K562 (cell line): ENCODE measurements at regions not wholly inside any gene's neighbourhood (a gene's known extent, or its start where the extent isn't known, plus 50 kb on each side); places are given as distances from the start of the nearest gene placed in this dataset.

ENCODE experiments used
- ATAC-seq: fragments of 200-7000 bp; cut with Tn5 transposase; 3 replicates; pipeline ENCODE4 v1.9.1; 2020; ENCODE audit warnings: moderate library complexity
- BruUV-seq: library from RNA; stranded (reverse); fragments of 400-500 nt; replicated peaks from 2 replicates; lab custom pipeline; 2021; lab: Mats Ljungman, UMichigan
- CTCF ChIA-PET: fragments of 300-600 bp; formaldehyde crosslinking; extraction: SDS; loops from one replicate; lab custom pipeline; 2021; ENCODE audit warnings: low intra/inter-chr PET ratio; lab: Yijun Ruan, JAX
- POLR2A ChIA-PET: fragments of 300-600, 350-650 bp; sonication (Branson Sonifier 250); formaldehyde crosslinking; extraction: SDS; loops from one replicate; lab custom pipeline; 2021; ENCODE audit warnings: antibody characterized with exemption, inconsistent platforms; lab: Yijun Ruan, JAX
- DNase-seq, 4 experiments: peaks; one replicate each; pipeline versions ENCODE4 v3.0.0 to v3.0.0-alpha.2; 2011 to 2018; ENCODE audit warnings: low spot score in 3 of 4, mixed read lengths in 3 of 4; ENCODE audit errors: extremely low read depth in 1 of 4
- FAIRE-seq: peaks from 2 replicates; lab custom pipeline; 2011; peaks lifted over from hg19 to GRCh38; lab: Jason Lieb, UNC
- H2AFZ ChIP-seq: 2 replicates; pipeline ENCODE4 v1.6.0; 2011; ENCODE audit warnings: low read depth, low read length, control low read depth, inconsistent platforms
- H3K27ac ChIP-seq: fragments of 200-600 bp; 3 replicates; pipeline ENCODE4 v1.8.0; 2011; ENCODE audit warnings: low read depth, mild to moderate bottlenecking, control low read depth, inconsistent platforms, low read length, moderate library complexity, mixed read lengths; ENCODE audit errors: extremely low read depth
- H3K27me3 ChIP-seq, 2 experiments: fragments of 300-600 bp in 1 of 2; 2 replicates in 1 of 2; 3 replicates in 1 of 2; pipeline versions ENCODE4 v1.6.0 to v1.8.0; 2011; ENCODE audit warnings: inconsistent platforms in 2 of 2, low read length in 2 of 2, mild to moderate bottlenecking in 1 of 2, mixed read lengths in 1 of 2, moderate library complexity in 1 of 2; ENCODE audit not compliant: control insufficient read depth in 2 of 2, insufficient read depth in 2 of 2
- H3K36me3 ChIP-seq: fragments of 300-600 bp; 3 replicates; pipeline ENCODE4 v1.8.0; 2011; ENCODE audit warnings: mild to moderate bottlenecking, low read length, inconsistent platforms; ENCODE audit not compliant: control insufficient read depth, insufficient read depth
- H3K4me1 ChIP-seq, 2 experiments: fragments of 200-600 bp in 1 of 2; replicated peaks in 1 of 2; 2 replicates in 1 of 2; 3 replicates in 1 of 2; pipeline versions ENCODE4 v1.5.1 to v1.8.0; 2011; ENCODE audit warnings: inconsistent platforms in 2 of 2, low read length in 2 of 2, mild to moderate bottlenecking in 1 of 2, mixed read lengths in 1 of 2, moderate library complexity in 1 of 2; ENCODE audit not compliant: control insufficient read depth in 2 of 2, insufficient read depth in 2 of 2
- H3K4me2 ChIP-seq: 2 replicates; pipeline ENCODE4 v1.6.1; 2011; ENCODE audit warnings: low read length, control low read depth, inconsistent platforms, mixed read lengths; ENCODE audit not compliant: insufficient read depth
- H3K4me3 ChIP-seq: fragments of 200-600 bp; sonication (generic), shearing (Covaris generic); 2 replicates; pipeline ENCODE4 v1.5.1; 2016; ENCODE audit warnings: control low read depth, inconsistent platforms
- H3K79me2 ChIP-seq: fragments of 200-600 bp; 3 replicates; pipeline ENCODE4 v1.8.0; 2011; ENCODE audit warnings: low read length, inconsistent platforms; ENCODE audit not compliant: control insufficient read depth, insufficient read depth
- H3K9ac ChIP-seq, 2 experiments: 2 replicates each; pipeline versions ENCODE4 v1.6.0 to v1.6.1; 2011; ENCODE audit warnings: low read depth in 2 of 2, low read length in 2 of 2, control low read depth in 1 of 2, inconsistent platforms in 1 of 2, mild to moderate bottlenecking in 1 of 2, mixed read lengths in 1 of 2; ENCODE audit not compliant: insufficient read depth in 1 of 2
- H3K9me1 ChIP-seq: one replicate; pipeline ENCODE4 v1.6.0; 2011; ENCODE audit warnings: inconsistent platforms, mild to moderate bottlenecking, low read length, moderate library complexity; ENCODE audit not compliant: control insufficient read depth, insufficient read depth
- H3K9me3 ChIP-seq: replicated peaks from 2 replicates; pipeline ENCODE4 v1.5.1; 2011; ENCODE audit warnings: low read depth, low read length, inconsistent platforms; ENCODE audit not compliant: control insufficient read depth, insufficient read depth
- H4K20me1 ChIP-seq: replicated peaks from 2 replicates; pipeline ENCODE4 v1.6.1; 2011; ENCODE audit warnings: low read length, inconsistent platforms, mixed read lengths; ENCODE audit not compliant: control insufficient read depth, insufficient read depth
- BRF1 ChIP-seq: IDR thresholded peaks from 3 replicates; pipeline ENCODE4 v1.6.1; 2011; ENCODE audit warnings: borderline replicate concordance, mild to moderate bottlenecking; ENCODE audit not compliant: insufficient read length; ENCODE audit errors: extremely low read depth
- HIVEP1 ChIP-seq: fragments of 250-450 bp; sonication (Bioruptor Pico); IDR thresholded peaks from 2 replicates; pipeline ENCODE4 v1.4.0; 2020; ENCODE audit warnings: mild to moderate bottlenecking
- RAD21 ChIP-seq, 2 experiments: fragments of 250-450 bp in 1 of 2; fragments of 450-650 bp in 1 of 2; sonication (Bioruptor Pico) in 1 of 2; formaldehyde crosslinking in 1 of 2; IDR thresholded peaks in 1 of 2; conservative IDR thresholded peaks in 1 of 2; 2 replicates each; pipeline versions ENCODE4 v1.4.0 to v1.8.0; 2020 to 2022; ENCODE audit warnings: mild to moderate bottlenecking in 2 of 2, moderate library complexity in 1 of 2
- ZNF316 ChIP-seq: fragments of 450-650 bp; IDR thresholded peaks from 2 replicates; pipeline ENCODE4 v1.6.1; 2016
- ZNF583 ChIP-seq: fragments of 250-450 bp; sonication (Bioruptor Pico); IDR thresholded peaks from 2 replicates; pipeline ENCODE4 v1.4.0; 2020
- WGBS: fragments of 100-300 bp; shearing (Covaris generic); methylation state at CpG from one replicate; pipeline ENCODE4 v1.1.6; 2016; ENCODE audit warnings: low coverage, mixed read lengths; ENCODE audit not compliant: insufficient coverage; ENCODE audit errors: missing lambda C conversion rate; 5-methylcytosine and 5-hydroxymethylcytosine counted together
- in situ Hi-C: fragments of 300-500 bp; cut with MboI; formaldehyde crosslinking; loops from 4 replicates; pipeline ENCODE4 v1.15.0; 2018; ENCODE audit warnings: inconsistent platforms, mixed read lengths
- intact Hi-C: fragments of 100-400 bp; cut with micrococcal nuclease; formaldehyde crosslinking; loops from 2 replicates; pipeline ENCODE4 v1.14.2; 2022
- TF ChIP-seq, protein P1 (sequence below), 3 experiments: IDR thresholded peaks in 2 of 3; conservative IDR thresholded peaks in 1 of 3; 2 replicates each; pipeline ENCODE4 v1.5.1; 2011 to 2012; ENCODE audit warnings: low read length in 3 of 3, mild to moderate bottlenecking in 3 of 3, control low read depth in 2 of 3, improper control_type of control experiment in 1 of 3, inconsistent platforms in 1 of 3, low read depth in 1 of 3, mixed read lengths in 1 of 3, moderate library complexity in 1 of 3; ENCODE audit not compliant: insufficient read depth in 2 of 3
- TF ChIP-seq, protein P2 (sequence below): fragments of 250-450 bp; sonication (Bioruptor Pico); IDR thresholded peaks from 2 replicates; pipeline ENCODE4 v1.5.0; 2021

GRCh38 chr3:194985031-194985578, 285.9 kb downstream of the XXYLT1 start (continued):
- TF ChIP-seq, protein P1, sequence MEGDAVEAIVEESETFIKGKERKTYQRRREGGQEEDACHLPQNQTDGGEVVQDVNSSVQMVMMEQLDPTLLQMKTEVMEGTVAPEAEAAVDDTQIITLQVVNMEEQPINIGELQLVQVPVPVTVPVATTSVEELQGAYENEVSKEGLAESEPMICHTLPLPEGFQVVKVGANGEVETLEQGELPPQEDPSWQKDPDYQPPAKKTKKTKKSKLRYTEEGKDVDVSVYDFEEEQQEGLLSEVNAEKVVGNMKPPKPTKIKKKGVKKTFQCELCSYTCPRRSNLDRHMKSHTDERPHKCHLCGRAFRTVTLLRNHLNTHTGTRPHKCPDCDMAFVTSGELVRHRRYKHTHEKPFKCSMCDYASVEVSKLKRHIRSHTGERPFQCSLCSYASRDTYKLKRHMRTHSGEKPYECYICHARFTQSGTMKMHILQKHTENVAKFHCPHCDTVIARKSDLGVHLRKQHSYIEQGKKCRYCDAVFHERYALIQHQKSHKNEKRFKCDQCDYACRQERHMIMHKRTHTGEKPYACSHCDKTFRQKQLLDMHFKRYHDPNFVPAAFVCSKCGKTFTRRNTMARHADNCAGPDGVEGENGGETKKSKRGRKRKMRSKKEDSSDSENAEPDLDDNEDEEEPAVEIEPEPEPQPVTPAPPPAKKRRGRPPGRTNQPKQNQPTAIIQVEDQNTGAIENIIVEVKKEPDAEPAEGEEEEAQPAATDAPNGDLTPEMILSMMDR (IDR thresholded peaks at IDR 0.05 in 2 of 3, conservative IDR thresholded peaks at IDR 0.05 in 1 of 3; ENCODE audit: insufficient read depth in 2 of 3, low read depth in 1 of 3, low read length in 3 of 3) = peak in 2 of 3 experiments; percentile 33 to 50; a peak in 3 of 6 replicates
- TF ChIP-seq ZNF583 (CRISPR knock-in tag) (no peak), HIVEP1 (CRISPR knock-in tag) (no peak), BRF1 (no peak), RAD21 (CRISPR knock-in tag; conservative IDR thresholded peaks at IDR 0.05 in 1 of 2, IDR thresholded peaks at IDR 0.05 in 1 of 2) (peak; percentile 9 to 35; a peak in 3 of 4 replicates)

GRCh38 chr3:194986208-194987043, 284.5 kb downstream of the XXYLT1 start:
- Histone ChIP-seq H4K20me1 (no peaks in the 10 kb centered on the region), H3K4me2 (no peak overlapping the region), H2AFZ (no peak overlapping the region), H3K9ac (no peak overlapping the region), H3K27ac (no peak overlapping the region), H3K9me3 (no peaks in the 10 kb centered on the region), H3K4me1 (peaks cover 0 to 8% of the 10 kb centered on the region in 2 experiments; a peak in 2 of 5 replicates), H3K79me2 (no peaks in the 10 kb centered on the region), H3K27me3 (peaks cover 22 to 62% of the 10 kb centered on the region in 2 experiments), H3K36me3 (no peaks in the 10 kb centered on the region), H3K9me1 (no peaks in the 10 kb centered on the region), H3K4me3 (no peak overlapping the region)
- ChIA-PET POLR2A (interaction anchor here (1.0 kb wide), 1 partner anchor 30 kb away, joined by 3 read pairs; no protein-coding TSS in a partner anchor), CTCF (interaction anchor here (0.7 kb wide), 1 partner anchor 67 kb away, joined by 6 read pairs; no protein-coding TSS in a partner anchor)
- DNase-seq (no peak), ATAC-seq (no peak), FAIRE-seq (no peak)
- WGBS = 14% methylated on average over 17 of the region's 17 CpGs
- BruUV-seq = no TSS peak
- in situ Hi-C loops = no loop called here
- intact Hi-C loops = no loop called here
- TF ChIP-seq ZNF316 = peak; percentile 28; the same call in 1 of the 2 replicates
- TF ChIP-seq, protein P2, sequence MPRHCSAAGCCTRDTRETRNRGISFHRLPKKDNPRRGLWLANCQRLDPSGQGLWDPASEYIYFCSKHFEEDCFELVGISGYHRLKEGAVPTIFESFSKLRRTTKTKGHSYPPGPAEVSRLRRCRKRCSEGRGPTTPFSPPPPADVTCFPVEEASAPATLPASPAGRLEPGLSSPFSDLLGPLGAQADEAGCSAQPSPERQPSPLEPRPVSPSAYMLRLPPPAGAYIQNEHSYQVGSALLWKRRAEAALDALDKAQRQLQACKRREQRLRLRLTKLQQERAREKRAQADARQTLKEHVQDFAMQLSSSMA (CRISPR knock-in tag) = no peak
